GM12875 (cell line): ENCODE measurements at regions not wholly inside any gene's neighbourhood (a gene's known extent, or its start where the extent isn't known, plus 50 kb on each side); places are given as distances from the start of the nearest gene placed in this dataset.
"Not testable (repeated sequence)": the region's sequence is repeated elsewhere in the genome, so short reads cannot be mapped to it uniquely, and the experiment has no call there.

Experiments used
- H3K4me3 ChIP-seq: one replicate; pipeline ENCODE4 v1.5.1; 2011; ENCODE audit warnings: low read depth, low read length, control low read depth
- TF ChIP-seq, protein P1 (sequence below): IDR thresholded peaks from 2 replicates; pipeline ENCODE4 v1.5.1; 2011; ENCODE audit warnings: low read depth, mild to moderate bottlenecking, control low read depth, inconsistent platforms, low read length, moderate library complexity, borderline replicate concordance; ENCODE audit not compliant: insufficient read depth

DNA sequence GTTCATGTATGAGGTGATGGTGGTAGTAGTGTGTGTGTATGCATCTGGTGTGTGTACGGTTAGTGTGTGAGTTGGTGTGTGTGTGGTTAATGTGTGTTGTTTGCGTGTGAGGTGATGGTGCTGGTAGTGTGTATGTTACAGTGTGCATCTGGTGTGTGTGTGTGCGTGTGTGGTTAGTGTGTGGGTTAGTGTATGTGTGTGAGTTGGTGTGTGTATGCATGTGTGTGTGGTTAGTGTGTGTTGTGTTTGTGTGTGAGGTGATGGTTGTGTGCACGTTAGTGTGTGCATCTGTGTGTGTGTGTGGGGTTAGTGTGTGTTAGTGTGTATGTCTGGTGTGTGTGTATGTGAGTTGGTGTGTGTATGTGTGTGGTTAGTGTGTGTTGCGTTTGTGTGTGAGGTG is 153.0 kb downstream of the ACTR3B start:
- TF ChIP-seq, protein P1, sequence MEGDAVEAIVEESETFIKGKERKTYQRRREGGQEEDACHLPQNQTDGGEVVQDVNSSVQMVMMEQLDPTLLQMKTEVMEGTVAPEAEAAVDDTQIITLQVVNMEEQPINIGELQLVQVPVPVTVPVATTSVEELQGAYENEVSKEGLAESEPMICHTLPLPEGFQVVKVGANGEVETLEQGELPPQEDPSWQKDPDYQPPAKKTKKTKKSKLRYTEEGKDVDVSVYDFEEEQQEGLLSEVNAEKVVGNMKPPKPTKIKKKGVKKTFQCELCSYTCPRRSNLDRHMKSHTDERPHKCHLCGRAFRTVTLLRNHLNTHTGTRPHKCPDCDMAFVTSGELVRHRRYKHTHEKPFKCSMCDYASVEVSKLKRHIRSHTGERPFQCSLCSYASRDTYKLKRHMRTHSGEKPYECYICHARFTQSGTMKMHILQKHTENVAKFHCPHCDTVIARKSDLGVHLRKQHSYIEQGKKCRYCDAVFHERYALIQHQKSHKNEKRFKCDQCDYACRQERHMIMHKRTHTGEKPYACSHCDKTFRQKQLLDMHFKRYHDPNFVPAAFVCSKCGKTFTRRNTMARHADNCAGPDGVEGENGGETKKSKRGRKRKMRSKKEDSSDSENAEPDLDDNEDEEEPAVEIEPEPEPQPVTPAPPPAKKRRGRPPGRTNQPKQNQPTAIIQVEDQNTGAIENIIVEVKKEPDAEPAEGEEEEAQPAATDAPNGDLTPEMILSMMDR = no peak
- no peak overlapping the region for H3K4me3 ChIP-seq

DNA sequence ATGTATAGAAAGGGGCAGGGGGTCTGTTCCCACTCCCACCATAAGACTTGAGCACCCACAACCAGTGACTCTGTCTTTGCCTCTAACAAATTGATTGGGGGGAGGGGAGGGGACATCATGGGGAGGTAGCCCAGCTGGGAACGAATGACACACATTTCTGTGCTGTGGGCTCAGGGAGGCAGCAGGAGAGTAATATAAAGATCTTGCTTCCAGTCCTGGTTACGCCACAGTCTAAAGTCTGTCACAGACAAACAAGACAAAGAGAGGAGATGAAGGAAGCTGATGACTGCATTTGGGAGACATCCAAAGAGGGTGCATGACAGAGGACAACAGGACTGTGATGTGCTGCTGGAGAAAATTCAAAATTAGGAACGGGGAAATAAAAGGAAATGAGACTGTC is 153.9 kb downstream of the ACTR3B start:
- no peak overlapping the region for H3K4me3 ChIP-seq
- TF ChIP-seq, protein P1 = no peak

DNA sequence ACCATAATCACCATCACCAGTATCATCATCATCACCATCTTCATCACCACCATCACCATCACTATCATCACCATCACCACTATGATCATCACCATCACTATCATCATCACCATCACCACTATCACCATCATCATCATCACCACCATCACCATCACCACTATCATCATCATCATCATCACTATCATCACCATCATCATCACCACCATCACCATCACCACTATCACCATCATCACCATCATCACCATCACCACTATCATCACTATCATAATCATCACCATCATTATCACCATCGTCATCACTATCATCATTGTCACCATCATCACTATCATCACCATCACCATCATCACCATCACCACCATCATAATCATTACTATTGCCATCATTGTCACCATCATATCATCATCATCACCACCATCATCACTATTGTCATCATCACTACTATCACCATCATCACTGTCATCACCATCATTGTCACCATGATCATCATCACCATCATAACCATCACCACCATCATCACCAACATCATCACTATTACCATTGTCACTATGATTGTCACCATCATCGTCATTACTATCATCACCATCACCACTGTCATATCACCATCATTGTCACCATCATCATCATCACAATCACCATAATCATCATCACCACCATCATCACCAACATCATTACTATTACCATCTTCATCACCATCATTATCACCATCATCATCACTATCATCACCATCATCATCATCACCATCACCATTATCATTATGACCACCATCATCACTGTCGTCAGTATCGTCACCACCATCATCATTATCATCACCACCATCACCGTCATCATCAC is 154.7 kb downstream of the ACTR3B start:
- no peak overlapping the region for H3K4me3 ChIP-seq
- TF ChIP-seq, protein P1 = no peak

DNA sequence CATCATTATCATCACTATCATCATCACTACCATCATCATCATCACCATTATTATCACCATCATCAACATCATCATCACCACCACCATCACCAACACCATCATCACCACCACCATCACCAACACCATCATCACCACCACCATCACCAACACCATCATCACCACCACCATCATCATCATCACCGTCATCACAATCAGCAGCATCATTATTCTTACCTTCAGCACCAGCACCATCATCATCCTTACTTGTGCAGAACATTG is 155.2 kb downstream of the ACTR3B start:
- H3K4me3 ChIP-seq = not testable (repeated sequence)

DNA sequence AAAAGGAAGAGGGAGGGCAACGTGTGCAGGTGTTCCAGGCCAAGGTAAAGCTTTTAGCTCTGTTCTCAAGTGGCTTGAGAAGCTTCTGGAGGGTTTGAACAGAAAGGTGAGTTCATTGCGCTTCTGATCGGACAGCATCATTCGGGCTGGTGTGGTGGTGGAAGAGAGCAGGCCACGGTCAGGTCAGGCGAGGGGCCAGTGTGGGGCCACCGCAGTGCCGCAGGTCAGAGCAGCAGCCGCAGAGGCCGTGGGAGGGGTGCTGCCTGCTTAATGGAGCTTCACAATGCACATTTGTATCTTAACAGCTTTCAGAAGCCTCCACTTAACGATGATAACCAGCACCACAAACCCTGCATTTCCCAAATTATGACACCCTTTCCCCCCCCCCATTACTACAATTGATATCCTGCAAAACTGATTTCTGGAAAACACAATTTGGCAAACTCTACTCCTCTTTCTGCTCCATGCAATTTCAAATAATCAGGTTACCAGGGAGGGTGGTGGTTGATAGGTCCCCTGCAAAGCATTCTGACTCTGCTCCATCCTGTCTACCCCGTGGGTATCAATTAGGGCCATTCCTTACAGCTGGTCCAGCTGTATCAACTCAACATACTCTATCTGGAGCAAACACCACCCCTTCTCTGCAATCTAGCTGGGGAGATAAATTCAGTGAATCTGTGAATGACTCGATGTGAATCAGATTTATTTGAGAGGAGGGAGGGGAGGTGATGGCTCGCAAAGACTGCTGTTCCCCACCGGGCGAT is 162.9 kb downstream of the ACTR3B start:
- no peak overlapping the region for H3K4me3 ChIP-seq
- TF ChIP-seq, protein P1 = no peak

DNA sequence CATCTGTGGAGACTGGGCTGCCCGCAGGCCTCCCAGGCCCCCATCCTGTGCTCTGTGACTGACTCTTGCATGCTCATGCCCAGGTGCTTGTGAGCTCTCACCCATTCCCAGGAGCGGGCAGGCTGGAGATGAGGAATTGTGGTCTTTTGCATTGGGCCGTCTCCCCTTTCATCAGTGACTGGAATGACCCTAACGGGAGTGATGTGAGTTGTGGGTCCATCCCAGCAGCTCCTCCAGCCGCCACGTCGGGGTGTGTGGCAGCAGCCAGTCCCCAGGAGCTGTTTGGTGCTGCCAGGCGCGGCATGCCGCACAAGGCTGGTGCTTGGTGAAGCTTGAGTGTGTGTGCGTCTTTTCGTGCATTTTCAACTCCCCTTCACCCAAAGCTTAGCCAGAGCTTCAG is 164.2 kb downstream of the ACTR3B start:
- no peak overlapping the region for H3K4me3 ChIP-seq
- TF ChIP-seq, protein P1 = no peak

DNA sequence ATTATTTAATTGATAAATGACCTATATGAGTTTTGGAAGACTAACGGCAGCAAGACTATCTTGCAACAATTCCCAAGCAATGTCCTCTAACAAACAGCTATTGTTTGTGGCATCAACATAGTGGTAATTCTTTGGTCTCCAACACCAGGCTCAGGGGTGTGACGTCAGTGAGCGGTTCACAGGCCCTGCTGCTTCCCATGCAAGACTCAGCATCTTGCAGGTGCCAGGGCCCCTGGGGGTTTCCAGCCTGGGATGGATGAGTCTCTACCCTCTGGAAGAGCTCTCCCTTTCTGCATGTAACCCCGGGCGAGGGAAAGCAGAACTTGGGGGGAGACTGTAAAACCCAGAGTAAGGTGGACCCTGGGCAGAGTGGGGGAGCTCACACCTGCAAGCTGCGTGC is 164.7 kb downstream of the ACTR3B start:
- TF ChIP-seq, protein P1 = no peak

More for the DNA sequence above, 164.7 kb downstream of the ACTR3B start:
- no peak overlapping the region for H3K4me3 ChIP-seq
